H7 (cell line): ENCODE measurements at regions not wholly inside any gene's neighbourhood (a gene's known extent, or its start where the extent isn't known, plus 50 kb on each side); places are given as distances from the start of the nearest gene placed in this dataset.
"Not testable (repeated sequence)": the region's sequence is repeated elsewhere in the genome, so short reads cannot be mapped to it uniquely, and the experiment has no call there.

Experiments
- DNase-seq: peaks from one replicate; pipeline ENCODE4 v3.0.0; 2012
- H3K27me3 ChIP-seq: 2 replicates; pipeline ENCODE4 v1.6.0; 2011; ENCODE audit warnings: mild to moderate bottlenecking, low read length; ENCODE audit not compliant: control insufficient read depth, insufficient read depth
- H3K36me3 ChIP-seq: replicated peaks from 2 replicates; pipeline ENCODE4 v1.5.1; 2011; ENCODE audit warnings: low read length; ENCODE audit not compliant: control insufficient read depth, insufficient read depth
- H3K4me3 ChIP-seq: 2 replicates; pipeline ENCODE4 v1.5.1; 2011; ENCODE audit warnings: low read depth, mild to moderate bottlenecking, control low read depth, low read length, moderate library complexity; ENCODE audit not compliant: insufficient read depth

- DNase-seq: no peak
- Histone ChIP-seq H3K4me3 (no peak overlapping the region), H3K36me3 (no peaks in the 10 kb centered on the region), H3K27me3 (no peaks in the 10 kb centered on the region)
Observed at GRCh38 chr17:71633391-71633849, 487.4 kb upstream of the SOX9 start.

GRCh38 chr17:71634376-71634775 is 486.4 kb upstream of the SOX9 start:
- H3K4me3 ChIP-seq: no peak overlapping the region
- H3K27me3 ChIP-seq: no peaks in the 10 kb centered on the region
- H3K36me3 ChIP-seq: no peaks in the 10 kb centered on the region
- DNase-seq: no peak

DNA sequence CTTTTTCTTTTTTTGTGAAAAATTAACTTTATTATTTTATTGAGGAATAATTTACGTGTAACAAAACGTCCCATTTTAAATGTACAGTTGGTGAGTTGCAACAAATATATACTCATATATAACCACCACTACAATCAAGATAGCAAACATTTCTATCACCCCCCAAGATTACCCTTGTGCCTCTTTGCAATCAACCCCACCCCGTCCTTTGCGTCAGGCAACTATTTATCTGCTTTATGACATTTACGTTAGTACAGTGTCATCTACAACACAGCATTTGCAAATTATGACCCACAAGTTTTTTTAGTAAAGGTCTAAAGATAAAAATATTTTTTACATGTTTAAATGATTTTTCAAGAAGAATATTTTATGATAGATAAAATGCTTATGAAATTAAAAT is 485.6 kb upstream of the SOX9 start:
- no peak for DNase-seq
- H3K36me3 ChIP-seq: no peaks in the 10 kb centered on the region
- H3K4me3 ChIP-seq: no peak overlapping the region
- no peaks in the 10 kb centered on the region for H3K27me3 ChIP-seq

GRCh38 chr17:71636644-71637043 is 484.2 kb upstream of the SOX9 start:
- no peak overlapping the region for H3K4me3 ChIP-seq
- H3K36me3 ChIP-seq: no peaks in the 10 kb centered on the region
- no peak for DNase-seq

DNA sequence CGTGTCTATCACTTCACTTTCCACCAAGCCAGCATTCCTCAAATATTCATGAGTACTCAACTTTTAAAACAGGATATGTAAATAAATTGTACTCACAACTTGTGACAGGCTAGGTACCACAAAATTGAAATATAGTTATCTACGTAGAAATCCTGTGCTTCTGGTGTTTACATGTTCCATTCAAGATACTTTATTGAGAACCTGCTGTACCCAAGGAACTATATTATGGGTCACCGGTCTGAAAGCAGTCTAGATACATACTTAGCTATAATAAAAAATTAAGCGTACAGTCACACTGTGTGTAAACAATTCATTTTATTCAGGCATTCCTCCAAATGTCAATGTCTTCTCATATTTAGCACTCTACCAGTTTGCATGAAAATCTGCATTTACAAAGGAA is 482.2 kb upstream of the SOX9 start:
- no peaks in the 10 kb centered on the region for H3K36me3 ChIP-seq
- DNase-seq: no peak
- no peak overlapping the region for H3K4me3 ChIP-seq
- no peaks in the 10 kb centered on the region for H3K27me3 ChIP-seq

More at GRCh38 chr17:71636644-71637043, 484.2 kb upstream of the SOX9 start:
- H3K27me3 ChIP-seq: no peaks in the 10 kb centered on the region

DNA sequence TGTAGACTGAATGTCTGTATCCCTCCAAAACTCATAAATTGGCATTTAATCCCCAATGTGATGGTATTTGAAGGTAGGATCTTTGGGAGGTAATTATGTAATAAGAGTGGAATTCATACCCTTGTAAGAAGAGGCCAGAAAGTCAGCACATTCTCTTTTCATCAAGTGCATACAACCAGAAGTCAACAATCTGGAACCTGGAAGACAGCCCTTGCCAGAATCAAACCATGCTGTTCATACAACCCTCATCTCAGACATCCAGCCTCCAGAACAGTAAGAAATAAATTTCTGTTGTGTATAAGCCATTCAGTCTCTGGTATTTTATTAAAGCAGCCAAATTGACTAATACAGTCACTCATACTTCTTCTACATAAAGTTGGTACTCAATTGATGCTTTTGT is 481.0 kb upstream of the SOX9 start:
- Histone ChIP-seq H3K4me3 (no peak overlapping the region), H3K36me3 (no peaks in the 10 kb centered on the region), H3K27me3 (no peaks in the 10 kb centered on the region)
- no peak for DNase-seq

DNA sequence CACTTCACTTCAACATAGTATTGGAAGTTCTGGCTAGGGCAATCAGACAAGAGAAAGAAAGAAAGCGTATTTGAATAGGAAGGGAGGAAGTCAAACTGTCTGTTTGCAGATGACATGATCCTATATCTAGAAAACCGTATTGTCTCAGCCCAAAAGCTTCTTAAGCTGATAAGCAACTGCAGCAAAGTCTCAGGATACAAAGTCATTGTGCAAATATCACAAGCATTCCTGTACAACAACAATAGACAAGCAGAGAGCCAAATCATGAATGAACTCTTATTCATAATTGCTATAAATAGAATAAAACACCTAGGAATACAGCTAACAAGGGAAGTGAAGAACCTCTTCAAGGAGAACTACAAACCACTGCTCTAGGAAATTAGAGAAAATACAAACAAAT is 473.9 kb upstream of the SOX9 start:
- not testable (repeated sequence) for H3K36me3 ChIP-seq, H3K4me3 ChIP-seq, DNase-seq, H3K27me3 ChIP-seq

DNA sequence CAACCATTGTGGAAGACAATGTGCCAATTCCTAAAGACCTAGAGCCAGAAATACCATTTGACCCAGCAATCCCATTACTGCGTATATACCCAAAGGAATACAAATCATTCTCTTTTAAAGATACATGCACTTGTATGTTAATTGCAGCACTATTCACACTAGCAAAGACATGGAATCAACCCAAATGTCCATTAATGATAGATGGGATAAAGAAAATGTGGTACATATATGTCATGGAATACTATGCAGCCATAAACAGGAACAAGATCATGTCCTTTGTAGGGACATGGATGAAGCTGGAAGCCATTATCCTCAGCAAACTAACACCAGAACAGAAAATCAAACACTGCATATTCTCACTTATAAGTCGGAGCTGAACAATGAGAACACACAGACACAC is 472.5 kb upstream of the SOX9 start:
- H3K4me3 ChIP-seq, H3K27me3 ChIP-seq, DNase-seq, H3K36me3 ChIP-seq: not testable (repeated sequence)

DNA sequence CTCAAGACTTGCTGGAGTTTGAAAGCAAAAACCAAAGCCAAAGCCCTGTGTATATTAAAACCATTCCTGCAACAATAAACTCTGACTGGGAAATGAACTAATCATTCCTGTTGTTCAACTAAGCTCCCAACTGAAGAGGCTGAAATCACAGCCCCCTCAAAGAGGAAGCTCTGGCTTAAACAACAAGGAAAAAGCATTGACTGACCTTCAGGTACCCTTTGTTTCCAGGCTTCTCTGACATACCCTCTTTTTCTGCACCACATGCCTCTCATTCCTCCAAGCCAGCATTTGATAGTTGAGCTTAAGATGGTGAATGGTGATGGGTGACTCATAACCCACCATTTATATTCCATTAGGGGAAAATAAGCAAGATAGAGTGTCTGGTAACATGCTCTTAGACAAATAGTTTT is 470.9 kb upstream of the SOX9 start:
- Histone ChIP-seq H3K36me3 (no peaks in the 10 kb centered on the region), H3K4me3 (no peak overlapping the region), H3K27me3 (no peaks in the 10 kb centered on the region)
- DNase-seq: no peak

GRCh38 chr17:71655542-71655941 is 465.3 kb upstream of the SOX9 start:
- H3K36me3 ChIP-seq: no peaks in the 10 kb centered on the region
- no peak for DNase-seq
- no peak overlapping the region for H3K4me3 ChIP-seq
- H3K27me3 ChIP-seq: no peaks in the 10 kb centered on the region

GRCh38 chr17:71656964-71657858 is 463.6 kb upstream of the SOX9 start:
- no peak overlapping the region for H3K4me3 ChIP-seq
- no peaks in the 10 kb centered on the region for H3K36me3 ChIP-seq
- DNase-seq: no peak
- no peaks in the 10 kb centered on the region for H3K27me3 ChIP-seq

- Histone ChIP-seq H3K4me3 (no peak overlapping the region), H3K27me3 (no peaks in the 10 kb centered on the region), H3K36me3 (no peaks in the 10 kb centered on the region)
- no peak for DNase-seq
Observed at GRCh38 chr17:71658996-71659395, 461.8 kb upstream of the SOX9 start.

DNA sequence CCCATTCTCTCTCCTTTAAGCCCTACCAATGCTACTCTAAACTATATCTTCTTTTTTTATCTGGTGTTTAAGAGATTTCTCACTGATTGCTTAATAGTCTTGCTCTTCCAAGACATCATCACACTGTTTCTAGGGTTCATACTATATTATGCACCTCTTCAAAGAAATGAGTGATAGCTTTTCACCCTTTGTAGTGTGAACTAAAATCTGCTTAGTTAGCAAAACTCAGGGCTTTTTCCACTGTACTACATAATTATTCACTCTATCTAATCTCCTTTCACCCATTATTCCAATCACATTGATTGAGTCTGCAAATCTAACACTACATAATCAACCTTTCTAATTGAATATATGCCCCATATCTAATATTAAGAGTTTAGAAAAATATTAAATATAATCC is 456.0 kb upstream of the SOX9 start:
- no peak overlapping the region for H3K4me3 ChIP-seq
- no peaks in the 10 kb centered on the region for H3K27me3 ChIP-seq
- DNase-seq: no peak
- no peaks in the 10 kb centered on the region for H3K36me3 ChIP-seq

DNA sequence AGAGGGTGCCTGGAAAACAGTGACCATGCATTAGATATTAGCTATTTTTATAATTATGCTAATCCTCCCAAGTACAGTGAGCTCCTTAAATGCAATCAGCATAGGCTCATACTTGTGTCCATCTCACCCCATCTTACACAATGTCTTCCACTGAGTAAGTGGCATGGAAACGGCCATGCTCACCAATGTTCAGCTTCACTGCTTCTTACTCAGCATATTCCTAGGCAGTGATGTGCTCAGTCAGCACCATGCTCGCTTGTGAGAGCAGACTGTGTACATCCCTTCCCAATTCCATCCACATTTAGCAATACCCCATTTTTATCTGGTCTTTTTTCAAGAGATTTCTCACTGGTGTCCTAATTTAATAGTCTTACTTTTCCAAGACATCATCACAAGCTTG is 454.8 kb upstream of the SOX9 start:
- no peaks in the 10 kb centered on the region for H3K27me3 ChIP-seq
- H3K4me3 ChIP-seq: no peak overlapping the region
- no peak for DNase-seq
- no peaks in the 10 kb centered on the region for H3K36me3 ChIP-seq

DNA sequence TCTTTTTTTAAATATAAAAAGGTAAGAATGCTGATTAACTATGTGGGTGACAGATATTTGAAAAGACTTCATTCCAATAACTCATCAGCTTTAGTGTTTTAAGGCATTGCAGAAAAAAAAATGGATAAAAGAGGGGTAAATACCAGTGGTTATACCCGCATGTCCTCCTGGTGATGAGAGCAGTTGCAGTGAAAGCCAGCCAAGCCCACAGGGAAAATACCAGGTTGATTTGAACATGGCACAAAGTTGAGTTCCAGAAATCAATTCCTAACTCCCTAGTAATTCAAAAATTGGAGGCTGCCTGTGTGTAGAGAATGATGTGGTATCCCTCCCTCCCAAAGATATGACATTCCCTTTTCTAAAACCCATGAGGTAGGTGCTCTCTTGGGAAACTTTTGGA is 453.2 kb upstream of the SOX9 start:
- DNase-seq: no peak
- Histone ChIP-seq H3K36me3 (no peaks in the 10 kb centered on the region), H3K27me3 (no peaks in the 10 kb centered on the region), H3K4me3 (no peak overlapping the region)
